ENCODE measurements at regions not wholly inside any gene's neighbourhood (a gene's known extent, or its start where the extent isn't known, plus 50 kb on each side); places are given as distances from the start of the nearest gene placed in this dataset.

GRCh38 chr15:70185251-70185711, 87.6 kb upstream of the TLE3 start:
- no peak for DNase-seq (ENCODE audit: low read depth)

- no peak for DNase-seq (ENCODE audit: low read depth)
Observed at GRCh38 chr15:70182858-70183695, 85.4 kb upstream of the TLE3 start.

GRCh38 chr15:70181626-70182255, 84.0 kb upstream of the TLE3 start:
- DNase-seq (ENCODE audit: low read depth): no peak

GRCh38 chr15:70180186-70180875, 82.6 kb upstream of the TLE3 start:
- DNase-seq (ENCODE audit: low read depth): no peak

DNA sequence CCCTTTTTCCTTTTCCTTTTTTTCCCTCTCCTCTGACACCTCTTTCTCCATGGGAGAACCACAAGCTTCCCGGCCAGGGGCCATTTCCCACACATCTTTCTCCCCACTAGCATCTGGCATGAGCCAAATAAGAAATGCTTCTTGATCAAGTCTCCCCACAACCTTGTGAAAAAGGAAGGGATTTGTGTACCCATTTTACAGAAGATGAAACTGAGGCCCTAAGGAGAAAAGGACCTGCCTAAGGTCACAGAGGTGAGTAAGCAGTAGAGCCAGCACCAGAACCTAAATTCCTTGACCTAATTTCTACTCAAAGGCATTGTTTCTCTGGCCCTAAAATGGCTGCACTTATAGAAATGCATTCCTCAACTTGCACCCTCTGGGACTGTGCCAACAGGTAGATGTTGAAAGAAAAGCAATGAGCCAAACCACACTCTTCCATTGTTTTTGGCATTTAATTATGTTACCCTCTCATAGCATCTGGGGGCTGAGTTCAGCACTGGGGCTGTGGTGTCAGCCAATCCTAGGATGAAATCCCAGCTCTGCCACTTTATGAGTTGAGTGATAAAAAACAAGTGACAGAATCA, 81.7 kb upstream of the TLE3 start:
- DNase-seq (ENCODE audit: low read depth): no peak

DNA sequence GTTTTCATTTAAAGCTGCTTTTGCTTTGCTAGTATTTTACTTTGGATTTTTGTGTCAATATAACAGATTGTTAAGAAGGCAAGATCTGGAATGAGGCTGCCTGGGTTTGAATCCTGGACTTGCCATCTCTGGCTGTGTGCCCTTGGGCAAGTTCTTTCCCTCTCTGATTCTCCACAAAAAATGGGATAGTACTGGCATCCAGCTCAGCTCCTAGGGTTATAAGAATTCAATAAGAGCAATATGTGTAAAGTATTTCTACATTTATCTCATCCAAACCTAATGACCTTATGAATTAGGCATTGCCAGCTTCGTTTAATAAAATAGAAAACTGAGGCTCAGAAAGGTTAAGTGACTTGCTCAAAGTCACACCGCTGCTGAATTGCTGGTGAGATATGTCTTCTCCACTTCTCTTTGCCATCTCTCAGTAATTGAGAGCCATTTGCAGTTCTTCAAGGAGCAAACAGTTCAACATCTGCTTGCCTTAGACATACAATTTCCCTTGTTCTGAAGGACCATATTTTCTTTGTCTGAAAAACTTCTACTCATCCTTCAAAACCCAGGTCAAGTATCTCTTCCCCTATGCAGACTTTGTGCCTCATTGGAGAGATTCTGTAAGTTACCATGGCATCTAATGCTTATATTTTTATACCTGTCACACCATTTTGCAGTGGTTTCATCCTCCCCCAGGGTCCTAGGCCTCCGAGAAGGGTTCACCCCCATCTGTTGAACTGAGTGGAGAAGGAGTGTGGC, 80.8 kb upstream of the TLE3 start:
- no peak for DNase-seq (ENCODE audit: low read depth)

DNA sequence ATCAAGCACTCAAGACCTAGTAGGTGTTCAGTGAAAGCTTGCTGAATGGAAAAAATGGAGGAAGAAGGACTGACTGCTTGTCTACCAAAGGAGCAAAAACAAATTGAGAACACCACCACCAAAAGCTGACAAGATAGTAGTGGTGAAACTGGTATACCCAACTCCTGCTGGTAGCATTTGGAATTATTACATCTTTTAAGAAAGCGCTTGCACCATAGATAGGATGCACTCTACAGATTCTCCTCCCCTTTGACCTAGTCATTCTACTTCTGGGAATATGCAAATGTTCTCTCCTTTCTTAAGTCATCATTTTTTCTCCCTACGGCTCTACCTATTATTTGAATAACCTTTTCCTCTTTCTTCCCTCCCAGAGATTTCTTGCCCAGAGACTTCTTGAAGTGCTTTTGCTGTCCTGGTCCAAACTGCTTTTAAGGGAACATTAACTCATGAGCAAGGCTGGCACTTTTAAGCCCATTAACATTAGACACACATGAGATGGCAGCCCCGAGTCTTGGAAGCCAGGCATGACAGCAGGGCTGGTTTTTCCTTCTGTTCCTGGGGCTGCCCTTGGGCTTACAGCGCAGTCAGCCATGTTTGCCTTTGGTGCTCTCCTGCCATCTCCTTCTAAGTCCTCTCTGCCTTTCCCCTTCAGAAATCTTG, 75.0 kb upstream of the TLE3 start:
- DNase-seq (ENCODE audit: low read depth): no peak

DNA sequence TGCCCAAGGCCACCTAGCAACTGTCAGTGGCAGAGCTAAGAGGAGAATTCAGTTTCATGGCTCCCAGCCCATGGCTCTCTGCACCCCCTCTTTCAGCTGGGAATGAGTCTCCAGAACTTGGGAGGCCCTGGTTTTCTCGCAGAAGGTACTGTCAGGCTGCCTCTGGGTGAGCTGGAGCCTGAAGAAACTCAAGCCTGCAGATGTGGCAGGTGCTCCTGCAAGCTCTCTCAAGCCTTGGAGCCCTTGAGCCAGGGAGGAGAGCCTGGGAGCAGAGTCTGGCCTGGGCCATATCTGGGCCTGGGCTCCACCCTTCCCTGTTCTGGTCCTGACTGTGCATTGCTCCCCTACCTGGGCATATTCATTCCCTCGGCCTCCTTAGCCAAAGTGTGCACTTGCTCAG, 74.4 kb upstream of the TLE3 start:
- DNase-seq (ENCODE audit: low read depth): no peak

- no peak for DNase-seq (ENCODE audit: low read depth)
Observed at GRCh38 chr15:70171256-70171886, 73.7 kb upstream of the TLE3 start.

GRCh38 chr15:70170096-70170699, 72.5 kb upstream of the TLE3 start:
- DNase-seq (ENCODE audit: low read depth): peak; percentile 17

DNA sequence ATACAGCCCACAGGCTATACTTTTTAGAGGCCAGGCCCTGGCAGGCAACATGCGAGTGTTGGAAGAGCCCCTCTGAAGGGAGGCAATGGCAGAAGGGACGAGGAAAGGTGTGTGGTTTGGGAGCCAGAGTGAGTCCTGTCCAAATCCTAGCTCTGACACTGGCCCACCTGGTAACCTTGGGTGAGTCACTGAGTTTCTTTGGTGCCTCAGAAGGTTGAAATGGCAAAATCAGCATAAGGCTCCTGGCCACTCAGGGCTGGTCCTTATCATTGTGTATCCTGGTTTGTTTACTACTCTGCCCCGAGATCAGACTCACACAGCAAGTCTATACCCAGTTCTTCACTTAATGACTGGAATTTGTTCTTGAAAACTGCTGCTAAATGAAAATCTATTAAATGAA, 71.4 kb upstream of the TLE3 start:
- DNase-seq (ENCODE audit: low read depth): no peak

DNA sequence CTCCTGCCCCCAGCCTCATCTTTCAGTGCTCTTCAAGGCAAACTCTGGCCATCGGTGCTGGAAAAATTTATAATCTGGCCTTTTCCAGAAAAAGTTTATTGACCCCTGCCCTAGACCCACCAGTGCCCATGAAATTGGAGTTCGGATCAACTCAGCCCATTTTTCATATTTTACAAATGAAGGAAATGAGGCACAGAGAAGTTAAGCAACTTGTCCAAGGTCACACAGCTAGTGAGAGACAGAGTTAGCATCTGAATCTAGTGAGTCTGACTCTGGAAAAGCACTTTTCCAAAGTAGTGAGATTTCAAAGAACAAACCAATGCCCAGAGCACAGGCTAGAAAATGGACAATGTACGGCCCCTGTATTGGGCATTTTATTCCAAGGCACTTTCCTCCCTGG, 69.4 kb upstream of the TLE3 start:
- DNase-seq (ENCODE audit: low read depth): no peak

GRCh38 chr15:70166506-70167087, 68.9 kb upstream of the TLE3 start:
- no peak for DNase-seq (ENCODE audit: low read depth)

DNA sequence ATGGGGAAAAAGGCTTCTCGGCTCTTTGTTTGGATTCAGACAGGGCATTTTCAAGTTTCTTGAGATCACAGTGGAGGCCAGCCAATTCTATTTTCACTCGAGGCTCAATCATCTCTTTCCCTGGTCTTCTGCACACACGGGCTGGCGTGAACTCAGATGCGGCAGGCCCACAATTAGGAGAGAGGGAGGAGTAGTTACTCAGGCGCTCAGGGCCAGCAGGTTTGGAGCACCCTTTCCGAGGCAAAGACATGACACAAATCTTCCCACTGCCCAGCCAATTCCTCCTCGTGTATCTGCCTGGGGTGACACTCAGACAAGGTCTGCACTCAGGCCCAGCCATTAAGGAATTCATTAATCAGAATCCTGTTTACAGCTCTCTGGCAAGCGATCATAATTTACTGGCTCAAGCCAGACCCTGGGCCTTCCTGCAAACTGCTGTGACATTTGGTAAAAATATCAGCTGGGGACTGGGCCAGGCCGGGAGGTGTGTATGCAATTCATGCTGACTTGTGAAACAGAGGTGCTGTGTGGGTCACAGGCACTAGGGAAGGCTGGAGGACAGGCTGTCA, 68.1 kb upstream of the TLE3 start:
- no peak for DNase-seq (ENCODE audit: low read depth)

DNA sequence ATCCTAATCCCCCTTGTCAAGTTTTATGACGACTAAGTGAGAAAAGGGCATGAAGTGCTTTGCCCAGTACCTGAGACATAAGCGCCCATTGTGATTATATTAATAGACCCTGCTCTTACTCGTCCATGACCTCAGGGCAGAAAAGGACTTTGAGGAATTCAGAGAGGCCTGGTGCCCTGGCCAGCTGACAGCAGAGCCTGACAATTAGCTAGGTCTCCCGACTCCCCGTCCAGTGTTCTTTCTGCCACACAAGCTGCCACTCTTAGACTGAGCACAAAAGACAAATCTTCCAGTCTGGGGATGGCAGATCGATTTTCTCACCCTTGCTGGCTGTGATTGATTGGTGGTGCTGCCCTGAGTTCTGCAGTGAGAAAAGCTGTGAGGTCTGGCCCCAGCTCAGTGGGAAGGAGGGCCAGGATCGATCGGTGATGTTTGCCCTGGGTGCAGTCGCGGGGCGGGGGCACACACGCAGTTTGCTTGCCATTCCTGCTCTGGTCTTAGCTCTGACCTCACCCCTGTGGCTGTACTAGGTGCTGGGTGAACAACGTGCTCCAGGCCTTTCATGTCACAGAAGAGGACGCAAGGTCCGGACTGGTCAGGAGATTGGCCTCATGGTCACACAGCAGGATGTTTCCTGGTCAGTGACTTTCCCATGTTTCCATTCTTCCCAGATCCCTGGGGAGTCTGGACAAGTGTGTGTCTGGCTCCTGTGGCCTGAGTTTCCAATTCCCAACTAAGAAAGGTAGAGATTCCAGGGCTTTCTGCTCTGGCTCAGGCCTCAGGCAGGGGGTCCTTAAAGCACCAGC, 67.4 kb upstream of the TLE3 start:
- DNase-seq (ENCODE audit: low read depth): no peak

- peak; percentile 38 for DNase-seq (ENCODE audit: low read depth)
Observed at GRCh38 chr15:70164156-70164900, 66.6 kb upstream of the TLE3 start.

- DNase-seq (ENCODE audit: low read depth): no peak
Observed at GRCh38 chr15:70160803-70161565, 63.3 kb upstream of the TLE3 start.

Data from ELR (cell line).